HepG2 (cell line): ENCODE measurements at regions not wholly inside any gene's neighbourhood (a gene's known extent, or its start where the extent isn't known, plus 50 kb on each side); places are given as distances from the start of the nearest gene placed in this dataset.

Experiments
- ATAC-seq: fragments of 200-7000 bp; cut with Tn5 transposase; 3 replicates; pipeline ENCODE4 v1.9.1; 2020; ENCODE audit warnings: mild to moderate bottlenecking, moderate library complexity
- BruUV-seq: library from RNA; stranded (reverse); fragments of 400-500 nt; replicated peaks from 2 replicates; lab custom pipeline; 2021; lab: Mats Ljungman, UMichigan
- CTCF ChIA-PET: fragments of 300-600 bp; formaldehyde crosslinking; extraction: SDS; loops from one replicate; lab custom pipeline; 2021; ENCODE audit warnings: low total read pairs, inconsistent platforms, low intra/inter-chr PET ratio; lab: Yijun Ruan, JAX
- POLR2A ChIA-PET: fragments of 350-600 bp; sonication (Branson Sonifier 250); formaldehyde crosslinking; loops from one replicate; lab custom pipeline; 2020; ENCODE audit warnings: antibody characterized with exemption, inconsistent platforms; lab: Yijun Ruan, JAX
- DNase-seq: peaks from one replicate; pipeline ENCODE4 v3.0.0-alpha.2; 2015; ENCODE audit warnings: low spot score
- FAIRE-seq: peaks from 3 replicates; lab custom pipeline; 2011; peaks lifted over from hg19 to GRCh38; lab: Jason Lieb, UNC
- H2AFZ ChIP-seq: one replicate; pipeline ENCODE4 v1.6.1; 2011; ENCODE audit warnings: low read length, inconsistent platforms
- H3K27ac ChIP-seq: fragments of 300-600 bp; 3 replicates; pipeline ENCODE4 v1.8.0; 2011; ENCODE audit warnings: mixed run types, mild to moderate bottlenecking, mixed read lengths, low read length, inconsistent platforms; ENCODE audit not compliant: insufficient read depth; ENCODE audit errors: extremely low read length
- H3K27me3 ChIP-seq, 2 experiments: fragments of 200-600 bp in 1 of 2; 2 replicates in 1 of 2; 3 replicates in 1 of 2; pipeline versions ENCODE4 v1.6.0 to v1.8.0; 2011; ENCODE audit warnings: low read length in 2 of 2, mild to moderate bottlenecking in 2 of 2, moderate library complexity in 2 of 2, inconsistent platforms in 1 of 2; ENCODE audit not compliant: insufficient read depth in 2 of 2, control insufficient read depth in 1 of 2
- H3K36me3 ChIP-seq, 2 experiments: fragments of 200-600 bp in 1 of 2; replicated peaks in 1 of 2; 2 replicates in 1 of 2; 3 replicates in 1 of 2; pipeline versions ENCODE4 v1.5.1 to v1.8.0; 2011; ENCODE audit warnings: low read length in 2 of 2, inconsistent platforms in 1 of 2; ENCODE audit not compliant: insufficient read depth in 2 of 2, control insufficient read depth in 1 of 2
- H3K4me1 ChIP-seq: 2 replicates; pipeline ENCODE4 v1.5.1; 2012; ENCODE audit warnings: low read length, inconsistent platforms; ENCODE audit not compliant: insufficient read depth
- H3K4me2 ChIP-seq: 2 replicates; pipeline ENCODE4 v1.6.0; 2011; ENCODE audit warnings: low read depth, low read length, inconsistent platforms
- H3K4me3 ChIP-seq, 3 experiments: fragments of 200-600 bp in 1 of 3; sonication (generic), shearing (Covaris generic) in 1 of 3; replicated peaks in 1 of 3; 2 replicates each; pipeline ENCODE4 v1.5.1; 2011 to 2016; ENCODE audit warnings: low read length in 3 of 3, inconsistent platforms in 2 of 3, low read depth in 2 of 3, mild to moderate bottlenecking in 2 of 3, control low read depth in 1 of 3, mixed read lengths in 1 of 3; ENCODE audit not compliant: insufficient read depth in 1 of 3
- H3K79me2 ChIP-seq: one replicate; pipeline ENCODE4 v1.6.1; 2011; ENCODE audit warnings: low read length, inconsistent platforms; ENCODE audit not compliant: insufficient read depth
- H3K9ac ChIP-seq: 2 replicates; pipeline ENCODE4 v1.6.0; 2011; ENCODE audit warnings: mild to moderate bottlenecking, low read depth, low read length, inconsistent platforms; ENCODE audit not compliant: insufficient read depth
- H3K9me3 ChIP-seq: 2 replicates; pipeline ENCODE4 v1.5.1; 2012; ENCODE audit warnings: mild to moderate bottlenecking, low read length
- H4K20me1 ChIP-seq: 2 replicates; pipeline ENCODE4 v1.6.0; 2011; ENCODE audit warnings: inconsistent platforms, mild to moderate bottlenecking, low read length, moderate library complexity; ENCODE audit not compliant: insufficient read depth
- ATF7 ChIP-seq, 2 experiments: fragments of 450-650 bp in 1 of 2; sonication (generic) in 1 of 2; formaldehyde crosslinking in 1 of 2; IDR thresholded peaks; 2 replicates each; pipeline versions ENCODE4 v1.4.0 to v1.6.1; 2016 to 2020; ENCODE audit warnings: antibody characterized with exemption in 1 of 2, mild to moderate bottlenecking in 1 of 2, missing genetic modification reagents in 1 of 2
- HINFP ChIP-seq: sonication (generic); formaldehyde crosslinking; IDR thresholded peaks from 2 replicates; pipeline ENCODE4 v1.4.0; 2020; ENCODE audit warnings: low read depth, mild to moderate bottlenecking, missing genetic modification reagents
- MAFF ChIP-seq: IDR thresholded peaks from 2 replicates; pipeline ENCODE4 v1.6.1; 2011; ENCODE audit warnings: low read depth, low read length, improper control_type of control experiment
- MAFK ChIP-seq, 2 experiments: IDR thresholded peaks in 1 of 2; conservative IDR thresholded peaks in 1 of 2; 2 replicates each; pipeline ENCODE4 v1.6.1; 2011; ENCODE audit warnings: improper control_type of control experiment in 2 of 2, low read length in 2 of 2
- MED8 ChIP-seq: sonication (generic); formaldehyde crosslinking; IDR thresholded peaks from 2 replicates; pipeline ENCODE4 v1.8.1; 2023; ENCODE audit warnings: mild to moderate bottlenecking, missing genetic modification reagents; ENCODE audit not compliant: insufficient replicate concordance
- NFKB2 ChIP-seq: sonication (generic); formaldehyde crosslinking; IDR thresholded peaks from 2 replicates; pipeline ENCODE4 v1.4.0; 2020; ENCODE audit warnings: missing genetic modification reagents, borderline replicate concordance
- ZBTB4 ChIP-seq: sonication (generic); formaldehyde crosslinking; IDR thresholded peaks from 2 replicates; pipeline ENCODE4 v1.4.0; 2020; ENCODE audit warnings: missing genetic modification reagents, mild to moderate bottlenecking, borderline replicate concordance
- ZNF713 ChIP-seq: sonication (generic); formaldehyde crosslinking; IDR thresholded peaks from 2 replicates; pipeline ENCODE4 v1.4.0; 2020; ENCODE audit warnings: mild to moderate bottlenecking, missing genetic modification reagents
- in situ Hi-C: cut with HindIII; loops from 2 replicates; pipeline ENCODE4 v1.10.0; 2017; ENCODE audit warnings: low pct_unique_long_range_greater_than_20kb; ENCODE audit not compliant: extremely low pct_ligation_motif_present
- intact Hi-C: fragments of 100-400 bp; cut with micrococcal nuclease; formaldehyde crosslinking; loops from one replicate; pipeline ENCODE4 v1.10.0; 2022; ENCODE audit not compliant: unreplicated experiment
- TF ChIP-seq, protein P1 (sequence below): sonication (generic); formaldehyde crosslinking; IDR thresholded peaks from 2 replicates; pipeline ENCODE4 v1.8.1; 2023; ENCODE audit warnings: mild to moderate bottlenecking, inconsistent platforms, moderate library complexity, missing genetic modification reagents, borderline replicate concordance

DNA sequence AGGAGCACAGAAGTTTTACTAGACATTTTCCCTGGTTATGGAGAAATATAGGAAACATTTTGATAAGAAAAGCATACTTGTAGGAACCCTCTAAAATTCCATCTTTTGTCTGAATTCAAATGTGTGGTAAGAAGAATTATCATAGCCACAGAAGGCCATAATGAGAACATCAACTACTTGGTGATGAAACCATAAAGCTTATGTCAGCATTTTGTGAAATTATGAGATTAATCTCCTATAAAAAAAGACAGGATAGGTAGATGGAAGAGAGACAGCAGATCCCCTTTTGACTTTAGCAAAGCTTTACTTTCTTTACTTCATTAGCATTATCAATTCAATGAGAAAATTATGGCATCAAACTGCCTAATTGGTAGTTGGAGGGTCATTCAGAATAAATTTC is 697.0 kb downstream of the IGSF11 start:
- H3K9me3 ChIP-seq: peaks cover 26% of the 10 kb centered on the region
- H3K27ac ChIP-seq: no peak overlapping the region
- CTCF ChIA-PET: no interaction called here
- TF ChIP-seq MAFK (conservative IDR thresholded peaks at IDR 0.05 in 1 of 2, IDR thresholded peaks at IDR 0.05 in 1 of 2; ENCODE audit: low read length in 2 of 2): peak; percentile 79 to 94
- TF ChIP-seq MAFF: peak; percentile 87
- TF ChIP-seq HINFP (CRISPR knock-in tag): no peak
- H3K36me3 ChIP-seq: no peaks in the 10 kb centered on the region
- H3K4me2 ChIP-seq: no peak overlapping the region
- no peak for FAIRE-seq
- intact Hi-C loops: no loop called here
- H3K4me3 ChIP-seq: no peak overlapping the region
- in situ Hi-C loops: no loop called here
- POLR2A ChIA-PET: no interaction called here
- BruUV-seq: no TSS peak
- no peak overlapping the region for H2AFZ ChIP-seq
- no peak for ATAC-seq
- no peak overlapping the region for H3K9ac ChIP-seq
- no peaks in the 10 kb centered on the region for H4K20me1 ChIP-seq
- no peaks in the 10 kb centered on the region for H3K79me2 ChIP-seq
- no peaks in the 10 kb centered on the region; a peak in 1 of 5 replicates for H3K27me3 ChIP-seq
- no peaks in the 10 kb centered on the region for H3K4me1 ChIP-seq
- no peak for DNase-seq

DNA sequence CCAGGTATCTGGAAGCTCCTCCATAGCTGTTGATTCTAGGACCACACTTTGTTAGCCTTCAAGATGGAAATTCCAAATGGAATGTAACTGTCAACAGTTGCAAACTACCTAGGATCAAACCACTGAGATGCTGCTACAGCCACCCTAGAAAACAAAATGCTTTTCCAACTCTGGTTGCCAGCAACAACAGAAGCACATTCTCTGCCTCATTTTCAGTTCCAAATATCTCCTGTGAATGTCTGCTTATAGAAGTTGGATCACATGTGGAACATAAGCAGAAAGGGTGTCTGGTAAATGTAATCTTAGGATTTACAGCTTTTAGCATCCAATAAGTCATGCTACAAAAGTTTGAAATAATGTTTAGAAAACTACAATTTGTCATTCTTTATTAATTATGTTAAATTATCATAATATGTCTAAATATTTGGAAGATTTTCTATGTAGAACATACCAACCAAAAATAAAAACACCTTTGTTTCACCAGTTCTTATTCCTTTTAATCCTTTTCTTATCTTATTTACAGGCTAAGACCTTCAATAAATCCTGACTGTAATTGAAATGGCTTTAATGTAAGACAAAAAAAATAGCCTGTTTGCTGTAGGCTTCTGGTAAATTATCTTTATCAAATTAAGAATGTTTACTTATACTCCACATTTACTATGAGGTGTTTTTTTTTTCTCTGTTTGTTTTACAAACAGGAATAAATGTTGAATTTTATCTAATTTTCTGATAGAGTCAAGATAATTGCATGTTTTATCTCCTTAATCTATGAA is 687.1 kb downstream of the IGSF11 start:
- Histone ChIP-seq H3K4me3 (no peak overlapping the region), H3K4me1 (peaks cover 15% of the 10 kb centered on the region; the same call in 1 of the 2 replicates), H3K79me2 (no peaks in the 10 kb centered on the region), H3K27me3 (no peaks in the 10 kb centered on the region), H3K36me3 (no peaks in the 10 kb centered on the region), H4K20me1 (no peaks in the 10 kb centered on the region), H3K9me3 (peaks cover 18% of the 10 kb centered on the region), H3K9ac (no peak overlapping the region), H3K4me2 (no peak overlapping the region), H2AFZ (no peak overlapping the region), H3K27ac (no peak overlapping the region)
- DNase-seq (no peak), FAIRE-seq (no peak), ATAC-seq (no peak)
- BruUV-seq: no TSS peak
- TF ChIP-seq ZNF713 (no peak), ATF7 (IDR thresholded peaks at IDR 0.05) (no peak), ATF7 (CRISPR knock-in tag; IDR thresholded peaks at IDR 0.05) (no peak), NFKB2 (CRISPR knock-in tag) (no peak), ZBTB4 (CRISPR knock-in tag) (no peak), MED8 (CRISPR knock-in tag) (no peak)
- TF ChIP-seq, protein P1, sequence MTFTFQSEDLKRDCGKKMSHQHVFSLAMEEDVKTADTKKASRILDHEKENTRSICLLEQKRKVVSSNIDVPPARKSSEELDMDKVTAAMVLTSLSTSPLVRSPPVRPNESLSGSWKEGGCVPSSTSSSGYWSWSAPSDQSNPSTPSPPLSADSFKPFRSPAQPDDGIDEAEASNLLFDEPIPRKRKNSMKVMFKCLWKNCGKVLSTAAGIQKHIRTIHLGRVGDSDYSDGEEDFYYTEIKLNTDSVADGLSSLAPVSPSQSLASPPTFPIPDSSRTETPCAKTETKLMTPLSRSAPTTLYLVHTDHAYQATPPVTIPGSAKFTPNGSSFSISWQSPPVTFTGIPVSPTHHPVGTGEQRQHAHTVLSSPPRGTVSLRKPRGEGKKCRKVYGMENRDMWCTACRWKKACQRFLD: no peak
- in situ Hi-C loops (no loop called here), intact Hi-C loops (loop anchor here (10.0 kb wide), 1 partner anchor 403 kb away; no protein-coding TSS in a partner anchor)
- CTCF ChIA-PET: no interaction called here
- POLR2A ChIA-PET: no interaction called here
